Hepatocyte (in vitro differentiated cells): ENCODE measurements at regions not wholly inside any gene's neighbourhood (a gene's known extent, or its start where the extent isn't known, plus 50 kb on each side); places are given as distances from the start of the nearest gene placed in this dataset.
"Not testable (repeated sequence)": the region's sequence is repeated elsewhere in the genome, so short reads cannot be mapped to it uniquely, and the experiment has no call there.

Experiments used
- EZH2 ChIP-seq: fragments of 200-600 bp; sonication (generic); IDR thresholded peaks from 2 replicates; pipeline ENCODE4 v1.6.1; 2016; ENCODE audit warnings: antibody characterized with exemption, mild to moderate bottlenecking, borderline replicate concordance
- TF ChIP-seq, protein P1 (sequence below): fragments of 200-600 bp; sonication (generic); IDR thresholded peaks from 2 replicates; pipeline ENCODE4 v1.5.1; 2016; ENCODE audit warnings: antibody characterized with exemption, mild to moderate bottlenecking; ENCODE audit not compliant: poor library complexity

DNA sequence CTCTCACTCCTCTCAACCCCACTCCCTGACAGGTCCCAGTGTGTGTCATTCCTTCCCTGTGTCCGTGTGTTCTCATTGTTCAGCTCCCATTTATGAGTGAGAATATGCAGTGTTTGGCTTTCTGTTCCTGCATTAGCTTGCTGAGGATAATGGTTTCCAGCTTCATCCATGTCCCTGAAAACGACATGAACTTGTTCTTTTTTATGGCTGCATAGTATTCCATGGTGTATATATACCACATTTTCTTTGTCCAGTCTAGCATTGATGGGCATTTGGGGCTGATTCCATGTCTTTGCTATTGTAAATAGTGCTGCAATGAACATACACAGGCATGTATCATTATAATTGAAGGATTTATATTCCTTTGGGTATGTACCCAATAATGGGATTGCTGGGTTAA lies 163.6 kb upstream of the SEMA3E start:
- TF ChIP-seq EZH2, result not testable (repeated sequence)
- TF ChIP-seq, protein P1, sequence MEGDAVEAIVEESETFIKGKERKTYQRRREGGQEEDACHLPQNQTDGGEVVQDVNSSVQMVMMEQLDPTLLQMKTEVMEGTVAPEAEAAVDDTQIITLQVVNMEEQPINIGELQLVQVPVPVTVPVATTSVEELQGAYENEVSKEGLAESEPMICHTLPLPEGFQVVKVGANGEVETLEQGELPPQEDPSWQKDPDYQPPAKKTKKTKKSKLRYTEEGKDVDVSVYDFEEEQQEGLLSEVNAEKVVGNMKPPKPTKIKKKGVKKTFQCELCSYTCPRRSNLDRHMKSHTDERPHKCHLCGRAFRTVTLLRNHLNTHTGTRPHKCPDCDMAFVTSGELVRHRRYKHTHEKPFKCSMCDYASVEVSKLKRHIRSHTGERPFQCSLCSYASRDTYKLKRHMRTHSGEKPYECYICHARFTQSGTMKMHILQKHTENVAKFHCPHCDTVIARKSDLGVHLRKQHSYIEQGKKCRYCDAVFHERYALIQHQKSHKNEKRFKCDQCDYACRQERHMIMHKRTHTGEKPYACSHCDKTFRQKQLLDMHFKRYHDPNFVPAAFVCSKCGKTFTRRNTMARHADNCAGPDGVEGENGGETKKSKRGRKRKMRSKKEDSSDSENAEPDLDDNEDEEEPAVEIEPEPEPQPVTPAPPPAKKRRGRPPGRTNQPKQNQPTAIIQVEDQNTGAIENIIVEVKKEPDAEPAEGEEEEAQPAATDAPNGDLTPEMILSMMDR, result not testable (repeated sequence)
